ENCODE measurements at regions not wholly inside any gene's neighbourhood (a gene's known extent, or its start where the extent isn't known, plus 50 kb on each side); places are given as distances from the start of the nearest gene placed in this dataset.

DNA sequence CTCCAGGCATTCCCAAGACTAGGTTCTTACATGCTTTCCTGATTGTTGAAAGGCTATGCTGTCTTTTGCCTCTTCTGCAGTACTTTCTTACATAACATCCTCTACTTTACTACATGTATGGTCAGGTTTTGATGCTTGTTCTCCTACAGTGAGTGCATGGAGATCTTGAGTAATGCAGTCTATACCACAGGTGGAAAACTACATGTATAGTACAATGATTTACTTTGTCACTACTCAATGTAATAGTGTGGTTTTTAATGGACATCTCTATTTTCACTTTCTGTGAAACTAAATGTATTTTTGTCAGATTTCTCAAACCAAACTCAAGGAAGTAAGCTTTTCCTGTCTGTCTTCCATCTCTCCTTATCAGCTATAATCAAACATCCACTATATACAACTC, 657.0 kb downstream of the TUSC7 start:
- H3K79me2 ChIP-seq (ENCODE audit: low read length) = no peaks in the 10 kb centered on the region
- H3K9me2 ChIP-seq (replicated peaks; ENCODE audit: insufficient read depth, low read length) = no peaks in the 10 kb centered on the region
- no peaks in the 10 kb centered on the region for H3K9me3 ChIP-seq (replicated peaks; ENCODE audit: insufficient read depth, low read length)
- H3K4me3 ChIP-seq (ENCODE audit: low read length) = no peak overlapping the region
- H3K27me3 ChIP-seq (replicated peaks; ENCODE audit: insufficient read depth, low read length) = no peaks in the 10 kb centered on the region
- H2AFZ ChIP-seq (ENCODE audit: low read length) = no peak overlapping the region
- TF ChIP-seq EZH2 (optimal IDR thresholded peaks at IDR 0.05; ENCODE audit: low read depth, low read length) (no peak), EZH2phosphoT487 (IDR thresholded peaks at IDR 0.05; ENCODE audit: low read length) (no peak)
- TF ChIP-seq, protein P1, sequence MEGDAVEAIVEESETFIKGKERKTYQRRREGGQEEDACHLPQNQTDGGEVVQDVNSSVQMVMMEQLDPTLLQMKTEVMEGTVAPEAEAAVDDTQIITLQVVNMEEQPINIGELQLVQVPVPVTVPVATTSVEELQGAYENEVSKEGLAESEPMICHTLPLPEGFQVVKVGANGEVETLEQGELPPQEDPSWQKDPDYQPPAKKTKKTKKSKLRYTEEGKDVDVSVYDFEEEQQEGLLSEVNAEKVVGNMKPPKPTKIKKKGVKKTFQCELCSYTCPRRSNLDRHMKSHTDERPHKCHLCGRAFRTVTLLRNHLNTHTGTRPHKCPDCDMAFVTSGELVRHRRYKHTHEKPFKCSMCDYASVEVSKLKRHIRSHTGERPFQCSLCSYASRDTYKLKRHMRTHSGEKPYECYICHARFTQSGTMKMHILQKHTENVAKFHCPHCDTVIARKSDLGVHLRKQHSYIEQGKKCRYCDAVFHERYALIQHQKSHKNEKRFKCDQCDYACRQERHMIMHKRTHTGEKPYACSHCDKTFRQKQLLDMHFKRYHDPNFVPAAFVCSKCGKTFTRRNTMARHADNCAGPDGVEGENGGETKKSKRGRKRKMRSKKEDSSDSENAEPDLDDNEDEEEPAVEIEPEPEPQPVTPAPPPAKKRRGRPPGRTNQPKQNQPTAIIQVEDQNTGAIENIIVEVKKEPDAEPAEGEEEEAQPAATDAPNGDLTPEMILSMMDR (IDR thresholded peaks at IDR 0.05; ENCODE audit: low read length) = no peak
- H3F3A ChIP-seq (ENCODE audit: insufficient read depth, low read length) = no peaks in the 10 kb centered on the region
- DNase-seq = no peak
- no peaks in the 10 kb centered on the region for H3K36me3 ChIP-seq (replicated peaks; ENCODE audit: insufficient read depth, low read length)
- no peak overlapping the region for H3K27ac ChIP-seq (ENCODE audit: low read length)
- no peaks in the 10 kb centered on the region for H4K20me1 ChIP-seq (ENCODE audit: insufficient read depth, low read length)
- 0 out of 2 replicates have a peak, but pooled peaks cover 7% of the 10 kb centered on the region for H3K4me1 ChIP-seq (ENCODE audit: low read length)
- no peak overlapping the region for H3K9ac ChIP-seq (ENCODE audit: low read length)
- no peak overlapping the region for H3K4me2 ChIP-seq (ENCODE audit: low read depth, low read length)

DNA sequence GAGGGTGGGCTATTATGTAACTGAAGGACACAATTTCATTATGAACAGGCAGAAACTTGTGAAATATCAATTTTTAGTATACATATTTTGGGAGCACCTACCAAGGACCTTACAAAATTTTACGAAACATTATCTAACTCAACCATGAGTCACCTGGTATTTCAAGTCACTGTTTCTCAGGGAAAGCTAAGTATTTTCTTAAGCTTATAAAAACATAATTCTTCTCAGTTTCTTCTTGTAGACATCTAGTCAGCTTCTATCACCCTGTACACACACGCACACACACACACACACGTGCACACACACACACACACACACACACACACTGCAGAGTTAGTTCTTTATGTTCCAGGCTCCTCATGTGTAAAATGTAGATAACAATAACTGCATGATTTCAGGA, 658.3 kb downstream of the TUSC7 start:
- DNase-seq = no peak
- H3K9me3 ChIP-seq (replicated peaks; ENCODE audit: insufficient read depth, low read length) = no peaks in the 10 kb centered on the region
- no peaks in the 10 kb centered on the region for H4K20me1 ChIP-seq (ENCODE audit: insufficient read depth, low read length)
- H3F3A ChIP-seq (ENCODE audit: insufficient read depth, low read length) = no peaks in the 10 kb centered on the region
- H3K36me3 ChIP-seq (replicated peaks; ENCODE audit: insufficient read depth, low read length) = no peaks in the 10 kb centered on the region
- H3K27ac ChIP-seq (ENCODE audit: low read length) = no peak overlapping the region
- TF ChIP-seq EZH2 (optimal IDR thresholded peaks at IDR 0.05; ENCODE audit: low read depth, low read length) (no peak), EZH2phosphoT487 (IDR thresholded peaks at IDR 0.05; ENCODE audit: low read length) (no peak)
- TF ChIP-seq, protein P1 (IDR thresholded peaks at IDR 0.05; ENCODE audit: low read length) = no peak
- H3K9me2 ChIP-seq (replicated peaks; ENCODE audit: insufficient read depth, low read length) = no peaks in the 10 kb centered on the region
- no peak overlapping the region for H2AFZ ChIP-seq (ENCODE audit: low read length)
- no peak overlapping the region for H3K4me2 ChIP-seq (ENCODE audit: low read depth, low read length)
- H3K4me1 ChIP-seq (ENCODE audit: low read length) = 0 out of 2 replicates have a peak, but pooled peaks cover 7% of the 10 kb centered on the region
- H3K9ac ChIP-seq (ENCODE audit: low read length) = no peak overlapping the region
- H3K79me2 ChIP-seq (ENCODE audit: low read length) = no peaks in the 10 kb centered on the region
- H3K4me3 ChIP-seq (ENCODE audit: low read length) = no peak overlapping the region
- no peaks in the 10 kb centered on the region for H3K27me3 ChIP-seq (replicated peaks; ENCODE audit: insufficient read depth, low read length)

GRCh38 chr3:117380631-117381030, 671.1 kb downstream of the TUSC7 start:
- Histone ChIP-seq H3K9ac (ENCODE audit: low read length) (no peak overlapping the region), H3K4me1 (ENCODE audit: low read length) (no peaks in the 10 kb centered on the region), H3K27ac (ENCODE audit: low read length) (no peak overlapping the region), H3K9me2 (replicated peaks; ENCODE audit: insufficient read depth, low read length) (no peaks in the 10 kb centered on the region), H3K4me2 (ENCODE audit: low read depth, low read length) (no peak overlapping the region), H4K20me1 (ENCODE audit: insufficient read depth, low read length) (no peaks in the 10 kb centered on the region), H2AFZ (ENCODE audit: low read length) (no peak overlapping the region), H3F3A (ENCODE audit: insufficient read depth, low read length) (no peaks in the 10 kb centered on the region), H3K79me2 (ENCODE audit: low read length) (no peaks in the 10 kb centered on the region), H3K27me3 (replicated peaks; ENCODE audit: insufficient read depth, low read length) (no peaks in the 10 kb centered on the region), H3K4me3 (ENCODE audit: low read length) (no peak overlapping the region), H3K36me3 (replicated peaks; ENCODE audit: insufficient read depth, low read length) (no peaks in the 10 kb centered on the region), H3K9me3 (replicated peaks; ENCODE audit: insufficient read depth, low read length) (no peaks in the 10 kb centered on the region)
- DNase-seq = no peak
- TF ChIP-seq EZH2 (optimal IDR thresholded peaks at IDR 0.05; ENCODE audit: low read depth, low read length) (no peak), EZH2phosphoT487 (IDR thresholded peaks at IDR 0.05; ENCODE audit: low read length) (no peak)
- TF ChIP-seq, protein P1 (IDR thresholded peaks at IDR 0.05; ENCODE audit: low read length) = no peak

Data from MM.1S (cell line).